ENCODE measurements at regions not wholly inside any gene's neighbourhood (a gene's known extent, or its start where the extent isn't known, plus 50 kb on each side); places are given as distances from the start of the nearest gene placed in this dataset.
A peak's percentile ranks its signal among the peaks of the same experiment; 100 is the strongest.
"Not testable (repeated sequence)": the region's sequence is repeated elsewhere in the genome, so short reads cannot be mapped to it uniquely, and the experiment has no call there.

GRCh38 chr2:189306525-189306924 is 127.0 kb upstream of the COL5A2 start:
- intact Hi-C loops (cut with DNase I) = no loop called here

GRCh38 chr2:189308056-189308790 is 128.7 kb upstream of the COL5A2 start:
- intact Hi-C loops (cut with DNase I) = no loop called here
- no peak for DNase-seq

More at GRCh38 chr2:189306525-189306924, 127.0 kb upstream of the COL5A2 start:
- DNase-seq = no peak

- no peak for DNase-seq
- intact Hi-C loops (cut with DNase I) = no loop called here
These were observed 129.8 kb upstream of the COL5A2 start for GRCh38 chr2:189309331-189309730.

- intact Hi-C loops (cut with DNase I) = no loop called here
- peak in 1 of 10 donors; percentile 69 for DNase-seq
These were observed 129.1 kb upstream of the WDR75 start for GRCh38 chr2:189312211-189312610.

- intact Hi-C loops (cut with DNase I) = no loop called here
- no peak for DNase-seq
These were observed 128.6 kb upstream of the WDR75 start for GRCh38 chr2:189312643-189313042.

- intact Hi-C loops (cut with DNase I) = no loop called here
- no peak for DNase-seq
These were observed 122.5 kb upstream of the WDR75 start for GRCh38 chr2:189318761-189319160.

GRCh38 chr2:189319424-189319823 is 121.8 kb upstream of the WDR75 start:
- DNase-seq = peak in 3 of 10 donors; percentile 54 to 84 (median 66)
- intact Hi-C loops (cut with DNase I) = not testable (repeated sequence)

GRCh38 chr2:189327879-189328847 is 113.1 kb upstream of the WDR75 start:
- intact Hi-C loops (cut with DNase I) = no loop called here
- DNase-seq = no peak

GRCh38 chr2:189328848-189329245 is 112.4 kb upstream of the WDR75 start:
- DNase-seq = no peak
- intact Hi-C loops (cut with DNase I) = no loop called here

GRCh38 chr2:189336276-189336975 is 104.8 kb upstream of the WDR75 start:
- no peak for DNase-seq
- intact Hi-C loops (cut with DNase I) = no loop called here

- intact Hi-C loops (cut with DNase I) = no loop called here
- no peak for DNase-seq
These were observed 103.6 kb upstream of the WDR75 start for GRCh38 chr2:189337656-189338055.

- intact Hi-C loops (cut with DNase I) = no loop called here
- DNase-seq = no peak
These were observed 103.2 kb upstream of the WDR75 start for GRCh38 chr2:189338115-189338514.

GRCh38 chr2:189341077-189341476 is 100.2 kb upstream of the WDR75 start:
- intact Hi-C loops (cut with DNase I) = no loop called here
- DNase-seq = no peak

- DNase-seq = no peak
- intact Hi-C loops (cut with DNase I) = no loop called here
These were observed 97.2 kb upstream of the WDR75 start for GRCh38 chr2:189344043-189344442.

- no peak for DNase-seq
- intact Hi-C loops (cut with DNase I) = loop anchor here (2.0 kb wide), 1 partner anchor 253 kb away; no protein-coding TSS in a partner anchor
These were observed 93.7 kb upstream of the WDR75 start for GRCh38 chr2:189347540-189347939.

- intact Hi-C loops (cut with DNase I) = no loop called here
- DNase-seq = no peak
These were observed 92.9 kb upstream of the WDR75 start for GRCh38 chr2:189348369-189348768.

GRCh38 chr2:189350540-189351209 is 90.6 kb upstream of the WDR75 start:
- DNase-seq = no peak
- intact Hi-C loops (cut with DNase I) = no loop called here

GRCh38 chr2:189351933-189352332 is 89.3 kb upstream of the WDR75 start:
- DNase-seq; intact Hi-C loops (cut with DNase I): not testable (repeated sequence)

- intact Hi-C loops (cut with DNase I); DNase-seq: not testable (repeated sequence)
These were observed 83.9 kb upstream of the WDR75 start for GRCh38 chr2:189357375-189357774.

GRCh38 chr2:189360861-189361260 is 80.4 kb upstream of the WDR75 start:
- intact Hi-C loops (cut with DNase I) = no loop called here
- DNase-seq = no peak

Data from posterior cingulate gyrus (tissue), 11 donors.